ENCODE measurements at regions not wholly inside any gene's neighbourhood (a gene's known extent, or its start where the extent isn't known, plus 50 kb on each side); places are given as distances from the start of the nearest gene placed in this dataset.

DNA sequence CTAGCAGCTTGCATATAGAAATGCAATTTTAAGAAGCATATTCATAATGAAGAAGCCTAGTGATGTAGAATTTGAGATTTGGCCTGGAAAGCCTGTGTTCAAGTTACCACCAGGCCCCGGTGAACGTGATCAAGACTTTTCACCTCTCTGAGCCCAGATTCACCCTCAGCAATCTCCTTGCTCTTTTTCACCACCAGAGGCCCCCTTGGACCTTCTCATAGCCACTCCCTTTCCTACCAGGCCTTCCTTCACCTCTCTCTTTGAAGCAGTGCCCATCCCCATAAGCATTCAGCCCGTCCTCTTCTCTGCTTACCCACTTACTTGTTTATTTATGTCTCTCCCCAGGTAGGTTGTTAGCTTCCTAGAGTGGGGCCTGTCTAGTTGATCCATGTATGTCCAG lies 1280.9 kb downstream of the AACS start:
- no peak for DNase-seq (ENCODE audit: low read depth in 1 of 2, low spot score in 1 of 2)
- Histone ChIP-seq H3K4me3 (replicated peaks; ENCODE audit: insufficient read depth, low read length) (no peak overlapping the region), H3K27ac (replicated peaks) (no peak overlapping the region), H3K27me3 (ENCODE audit: insufficient read depth, poor library complexity, severe bottlenecking) (no peaks in the 10 kb centered on the region)
- TF ChIP-seq POLR2AphosphoS5 (IDR thresholded peaks at IDR 0.05; ENCODE audit: low read depth), result no peak
- TF ChIP-seq, protein P1, sequence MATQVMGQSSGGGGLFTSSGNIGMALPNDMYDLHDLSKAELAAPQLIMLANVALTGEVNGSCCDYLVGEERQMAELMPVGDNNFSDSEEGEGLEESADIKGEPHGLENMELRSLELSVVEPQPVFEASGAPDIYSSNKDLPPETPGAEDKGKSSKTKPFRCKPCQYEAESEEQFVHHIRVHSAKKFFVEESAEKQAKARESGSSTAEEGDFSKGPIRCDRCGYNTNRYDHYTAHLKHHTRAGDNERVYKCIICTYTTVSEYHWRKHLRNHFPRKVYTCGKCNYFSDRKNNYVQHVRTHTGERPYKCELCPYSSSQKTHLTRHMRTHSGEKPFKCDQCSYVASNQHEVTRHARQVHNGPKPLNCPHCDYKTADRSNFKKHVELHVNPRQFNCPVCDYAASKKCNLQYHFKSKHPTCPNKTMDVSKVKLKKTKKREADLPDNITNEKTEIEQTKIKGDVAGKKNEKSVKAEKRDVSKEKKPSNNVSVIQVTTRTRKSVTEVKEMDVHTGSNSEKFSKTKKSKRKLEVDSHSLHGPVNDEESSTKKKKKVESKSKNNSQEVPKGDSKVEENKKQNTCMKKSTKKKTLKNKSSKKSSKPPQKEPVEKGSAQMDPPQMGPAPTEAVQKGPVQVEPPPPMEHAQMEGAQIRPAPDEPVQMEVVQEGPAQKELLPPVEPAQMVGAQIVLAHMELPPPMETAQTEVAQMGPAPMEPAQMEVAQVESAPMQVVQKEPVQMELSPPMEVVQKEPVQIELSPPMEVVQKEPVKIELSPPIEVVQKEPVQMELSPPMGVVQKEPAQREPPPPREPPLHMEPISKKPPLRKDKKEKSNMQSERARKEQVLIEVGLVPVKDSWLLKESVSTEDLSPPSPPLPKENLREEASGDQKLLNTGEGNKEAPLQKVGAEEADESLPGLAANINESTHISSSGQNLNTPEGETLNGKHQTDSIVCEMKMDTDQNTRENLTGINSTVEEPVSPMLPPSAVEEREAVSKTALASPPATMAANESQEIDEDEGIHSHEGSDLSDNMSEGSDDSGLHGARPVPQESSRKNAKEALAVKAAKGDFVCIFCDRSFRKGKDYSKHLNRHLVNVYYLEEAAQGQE (IDR thresholded peaks at IDR 0.05; ENCODE audit: insufficient replicate concordance, low read depth), result no peak
- TF ChIP-seq, protein P2, sequence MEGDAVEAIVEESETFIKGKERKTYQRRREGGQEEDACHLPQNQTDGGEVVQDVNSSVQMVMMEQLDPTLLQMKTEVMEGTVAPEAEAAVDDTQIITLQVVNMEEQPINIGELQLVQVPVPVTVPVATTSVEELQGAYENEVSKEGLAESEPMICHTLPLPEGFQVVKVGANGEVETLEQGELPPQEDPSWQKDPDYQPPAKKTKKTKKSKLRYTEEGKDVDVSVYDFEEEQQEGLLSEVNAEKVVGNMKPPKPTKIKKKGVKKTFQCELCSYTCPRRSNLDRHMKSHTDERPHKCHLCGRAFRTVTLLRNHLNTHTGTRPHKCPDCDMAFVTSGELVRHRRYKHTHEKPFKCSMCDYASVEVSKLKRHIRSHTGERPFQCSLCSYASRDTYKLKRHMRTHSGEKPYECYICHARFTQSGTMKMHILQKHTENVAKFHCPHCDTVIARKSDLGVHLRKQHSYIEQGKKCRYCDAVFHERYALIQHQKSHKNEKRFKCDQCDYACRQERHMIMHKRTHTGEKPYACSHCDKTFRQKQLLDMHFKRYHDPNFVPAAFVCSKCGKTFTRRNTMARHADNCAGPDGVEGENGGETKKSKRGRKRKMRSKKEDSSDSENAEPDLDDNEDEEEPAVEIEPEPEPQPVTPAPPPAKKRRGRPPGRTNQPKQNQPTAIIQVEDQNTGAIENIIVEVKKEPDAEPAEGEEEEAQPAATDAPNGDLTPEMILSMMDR (IDR thresholded peaks at IDR 0.05; ENCODE audit: insufficient read depth, low read length), result no peak
- TF ChIP-seq SPI1 (IDR thresholded peaks at IDR 0.05; ENCODE audit: borderline replicate concordance, low read depth), result no peak
- TF ChIP-seq GABPA (IDR thresholded peaks at IDR 0.05; ENCODE audit: low read depth), result no peak

DNA sequence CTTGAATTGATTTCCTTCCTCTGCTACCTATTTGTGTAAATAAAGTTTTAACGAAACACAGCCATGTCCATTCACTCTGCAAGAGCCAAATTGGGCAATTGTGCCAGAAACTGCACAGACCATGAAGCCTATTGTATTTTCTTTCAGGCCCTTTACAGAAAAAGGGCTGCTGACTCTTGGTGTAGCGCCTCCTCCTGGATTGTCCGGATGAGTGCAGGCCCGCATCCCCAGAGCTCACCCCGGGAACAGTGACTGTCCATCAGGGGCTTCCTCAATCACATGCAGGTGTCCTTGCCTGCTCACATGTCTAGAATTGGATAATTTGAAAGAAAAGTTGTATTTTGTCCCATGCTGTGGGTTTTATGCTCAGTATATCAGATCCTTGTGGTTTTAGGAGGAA lies 1282.2 kb downstream of the AACS start:
- DNase-seq (ENCODE audit: low read depth in 1 of 2, low spot score in 1 of 2), result no peak
- Histone ChIP-seq H3K27me3 (ENCODE audit: insufficient read depth, poor library complexity, severe bottlenecking) (no peaks in the 10 kb centered on the region), H3K27ac (replicated peaks) (no peak overlapping the region), H3K4me3 (replicated peaks; ENCODE audit: insufficient read depth, low read length) (no peak overlapping the region)
- no peak for TF ChIP-seq GABPA (IDR thresholded peaks at IDR 0.05; ENCODE audit: low read depth)
- TF ChIP-seq, protein P2 (IDR thresholded peaks at IDR 0.05; ENCODE audit: insufficient read depth, low read length), result no peak
- TF ChIP-seq, protein P1 (IDR thresholded peaks at IDR 0.05; ENCODE audit: insufficient replicate concordance, low read depth), result no peak
- no peak for TF ChIP-seq SPI1 (IDR thresholded peaks at IDR 0.05; ENCODE audit: borderline replicate concordance, low read depth)
- no peak for TF ChIP-seq POLR2AphosphoS5 (IDR thresholded peaks at IDR 0.05; ENCODE audit: low read depth)

DNA sequence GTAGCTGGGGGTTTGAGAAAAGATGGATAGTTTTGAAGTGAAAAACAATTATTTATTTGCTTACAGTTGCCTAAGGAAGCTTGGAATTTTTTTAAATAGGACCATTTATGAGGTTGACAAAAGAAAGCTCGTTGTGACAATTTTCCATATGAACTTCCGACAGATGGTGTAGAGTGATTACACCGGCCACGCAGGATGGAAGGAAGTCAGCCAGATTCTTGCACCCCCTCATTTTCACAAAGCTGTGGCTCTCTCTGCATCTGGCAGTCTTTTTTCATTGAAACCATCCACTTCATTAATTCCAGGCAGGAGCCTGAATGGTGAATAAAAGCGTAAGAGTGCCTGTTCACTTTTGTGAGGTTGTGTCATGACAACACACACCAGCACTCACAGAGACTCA lies 1284.1 kb downstream of the AACS start:
- Histone ChIP-seq H3K4me3 (replicated peaks; ENCODE audit: insufficient read depth, low read length) (no peak overlapping the region), H3K27me3 (ENCODE audit: insufficient read depth, poor library complexity, severe bottlenecking) (no peaks in the 10 kb centered on the region), H3K27ac (replicated peaks) (no peak overlapping the region)
- DNase-seq (ENCODE audit: low read depth in 1 of 2, low spot score in 1 of 2), result no peak
- TF ChIP-seq SPI1 (IDR thresholded peaks at IDR 0.05; ENCODE audit: borderline replicate concordance, low read depth), result no peak
- TF ChIP-seq, protein P1 (IDR thresholded peaks at IDR 0.05; ENCODE audit: insufficient replicate concordance, low read depth), result no peak
- TF ChIP-seq POLR2AphosphoS5 (IDR thresholded peaks at IDR 0.05; ENCODE audit: low read depth), result no peak
- no peak for TF ChIP-seq GABPA (IDR thresholded peaks at IDR 0.05; ENCODE audit: low read depth)
- TF ChIP-seq, protein P2 (IDR thresholded peaks at IDR 0.05; ENCODE audit: insufficient read depth, low read length), result no peak

All from HL-60 (cell line).